Activated T-helper 1 cell treated with anti-CD3 and anti-CD28 coated beads, Interleukin-12 subunit alpha, Interleukin-12 subunit beta, Interleukin-2, Interleukin-4 antibody, amounts not matched to agents 30 ng/mL and 10 ng/mL and 1 ng/mL, durations not matched to agents 14 hours and 24 hours and 36 hours (primary cell): ENCODE measurements at regions not wholly inside any gene's neighbourhood (a gene's known extent, or its start where the extent isn't known, plus 50 kb on each side); places are given as distances from the start of the nearest gene placed in this dataset.

Source experiments
- DNase-seq: peaks from one replicate; pipeline ENCODE4 v3.0.0; 2021; ENCODE audit warnings: low spot score
- H3K27ac Mint-ChIP-seq: one replicate; pipeline ENCODE4 v1.8.0; 2021; ENCODE audit warnings: mild to moderate bottlenecking, mixed read lengths
- H3K27me3 Mint-ChIP-seq: one replicate; pipeline ENCODE4 v1.8.0; 2022; ENCODE audit warnings: mild to moderate bottlenecking, moderate library complexity, mixed read lengths; ENCODE audit not compliant: insufficient read depth
- H3K36me3 Mint-ChIP-seq: one replicate; pipeline ENCODE4 v1.8.0; 2021; ENCODE audit warnings: low read depth, mixed read lengths
- H3K4me1 Mint-ChIP-seq: one replicate; pipeline ENCODE4 v1.8.0; 2021; ENCODE audit warnings: low read depth, mixed read lengths
- H3K4me3 Mint-ChIP-seq: one replicate; pipeline ENCODE4 v1.8.0; 2021; ENCODE audit warnings: mild to moderate bottlenecking, moderate library complexity, mixed read lengths
- H3K9me3 Mint-ChIP-seq: one replicate; pipeline ENCODE4 v1.8.0; 2021; ENCODE audit warnings: mixed read lengths
- intact Hi-C: fragments of 100-400 bp; cut with micrococcal nuclease; formaldehyde crosslinking; loops from one replicate; pipeline ENCODE4 v1.15.1; 2024

- DNase-seq, result no peak
- intact Hi-C loops, result no loop called here
- no peak overlapping the region for H3K4me3 Mint-ChIP-seq
- no peaks in the 10 kb centered on the region for H3K36me3 Mint-ChIP-seq
- peaks cover 17% of the 10 kb centered on the region for H3K9me3 Mint-ChIP-seq
- H3K27ac Mint-ChIP-seq, result no peak overlapping the region
- H3K4me1 Mint-ChIP-seq, result no peaks in the 10 kb centered on the region
- no peaks in the 10 kb centered on the region for H3K27me3 Mint-ChIP-seq
Observed at GRCh38 chr4:42729505-42730237, 72.8 kb upstream of the ATP8A1 start.

- H3K27ac Mint-ChIP-seq, result no peak overlapping the region
- no peaks in the 10 kb centered on the region for H3K36me3 Mint-ChIP-seq
- no peaks in the 10 kb centered on the region for H3K27me3 Mint-ChIP-seq
- no peak for DNase-seq
- intact Hi-C loops, result no loop called here
- peaks cover 12% of the 10 kb centered on the region for H3K9me3 Mint-ChIP-seq
- no peak overlapping the region for H3K4me3 Mint-ChIP-seq
- no peaks in the 10 kb centered on the region for H3K4me1 Mint-ChIP-seq
Observed at GRCh38 chr4:42724451-42724850, 67.5 kb upstream of the ATP8A1 start.

- Mint-ChIP-seq H3K9me3 (no peaks in the 10 kb centered on the region), H3K27me3 (no peaks in the 10 kb centered on the region), H3K4me3 (no peak overlapping the region), H3K27ac (no peak overlapping the region), H3K36me3 (no peaks in the 10 kb centered on the region), H3K4me1 (no peaks in the 10 kb centered on the region)
- no peak for DNase-seq
- intact Hi-C loops, result no loop called here
Observed at GRCh38 chr4:42720533-42720932, 63.6 kb upstream of the ATP8A1 start.

GRCh38 chr4:42719257-42719656 is 62.4 kb upstream of the ATP8A1 start:
- H3K4me1 Mint-ChIP-seq, result no peaks in the 10 kb centered on the region
- H3K36me3 Mint-ChIP-seq, result no peaks in the 10 kb centered on the region
- H3K27ac Mint-ChIP-seq, result no peak overlapping the region
- no peaks in the 10 kb centered on the region for H3K27me3 Mint-ChIP-seq
- H3K4me3 Mint-ChIP-seq, result no peak overlapping the region
- intact Hi-C loops, result no loop called here
- H3K9me3 Mint-ChIP-seq, result no peaks in the 10 kb centered on the region
- DNase-seq, result no peak

- intact Hi-C loops, result no loop called here
- no peak for DNase-seq
- Mint-ChIP-seq H3K36me3 (no peaks in the 10 kb centered on the region), H3K27ac (no peak overlapping the region), H3K27me3 (no peaks in the 10 kb centered on the region), H3K4me1 (no peaks in the 10 kb centered on the region), H3K4me3 (no peak overlapping the region), H3K9me3 (no peaks in the 10 kb centered on the region)
Observed at GRCh38 chr4:42718336-42718735, 61.4 kb upstream of the ATP8A1 start.

GRCh38 chr4:42716996-42717395 is 60.1 kb upstream of the ATP8A1 start:
- no peaks in the 10 kb centered on the region for H3K4me1 Mint-ChIP-seq
- intact Hi-C loops, result no loop called here
- no peaks in the 10 kb centered on the region for H3K27me3 Mint-ChIP-seq
- DNase-seq, result no peak
- no peak overlapping the region for H3K4me3 Mint-ChIP-seq
- no peaks in the 10 kb centered on the region for H3K9me3 Mint-ChIP-seq
- no peak overlapping the region for H3K27ac Mint-ChIP-seq
- H3K36me3 Mint-ChIP-seq, result no peaks in the 10 kb centered on the region

GRCh38 chr4:42715807-42716482 is 59.0 kb upstream of the ATP8A1 start:
- Mint-ChIP-seq H3K36me3 (no peaks in the 10 kb centered on the region), H3K9me3 (no peaks in the 10 kb centered on the region), H3K27ac (no peak overlapping the region), H3K4me3 (no peak overlapping the region), H3K4me1 (no peaks in the 10 kb centered on the region), H3K27me3 (no peaks in the 10 kb centered on the region)
- no peak for DNase-seq
- intact Hi-C loops, result no loop called here

- H3K36me3 Mint-ChIP-seq, result no peaks in the 10 kb centered on the region
- no peaks in the 10 kb centered on the region for H3K9me3 Mint-ChIP-seq
- no peak overlapping the region for H3K4me3 Mint-ChIP-seq
- no peak for DNase-seq
- H3K27me3 Mint-ChIP-seq, result peaks cover under 1% of the 10 kb centered on the region
- H3K27ac Mint-ChIP-seq, result no peak overlapping the region
- H3K4me1 Mint-ChIP-seq, result no peaks in the 10 kb centered on the region
- intact Hi-C loops, result no loop called here
Observed at GRCh38 chr4:42713391-42713790, 56.5 kb upstream of the ATP8A1 start.

- Mint-ChIP-seq H3K27ac (no peak overlapping the region), H3K9me3 (no peaks in the 10 kb centered on the region), H3K4me3 (no peak overlapping the region), H3K4me1 (no peaks in the 10 kb centered on the region), H3K27me3 (peaks cover 1% of the 10 kb centered on the region), H3K36me3 (no peaks in the 10 kb centered on the region)
- intact Hi-C loops, result no loop called here
- no peak for DNase-seq
Observed at GRCh38 chr4:42712854-42713253, 55.9 kb upstream of the ATP8A1 start.

GRCh38 chr4:42711496-42711895 is 54.6 kb upstream of the ATP8A1 start:
- intact Hi-C loops, result no loop called here
- H3K4me1 Mint-ChIP-seq, result no peaks in the 10 kb centered on the region
- peaks cover 6% of the 10 kb centered on the region for H3K27me3 Mint-ChIP-seq
- DNase-seq, result no peak
- no peak overlapping the region for H3K27ac Mint-ChIP-seq
- no peak overlapping the region for H3K4me3 Mint-ChIP-seq
- H3K36me3 Mint-ChIP-seq, result no peaks in the 10 kb centered on the region
- no peaks in the 10 kb centered on the region for H3K9me3 Mint-ChIP-seq

- Mint-ChIP-seq H3K36me3 (no peaks in the 10 kb centered on the region), H3K27me3 (peaks cover 6% of the 10 kb centered on the region), H3K4me3 (no peak overlapping the region), H3K9me3 (no peaks in the 10 kb centered on the region), H3K27ac (no peak overlapping the region), H3K4me1 (no peaks in the 10 kb centered on the region)
- intact Hi-C loops, result no loop called here
- DNase-seq, result no peak
Observed at GRCh38 chr4:42710761-42711160, 53.9 kb upstream of the ATP8A1 start.

- no peaks in the 10 kb centered on the region for H3K4me1 Mint-ChIP-seq
- no peak overlapping the region for H3K27ac Mint-ChIP-seq
- no peak overlapping the region for H3K4me3 Mint-ChIP-seq
- H3K9me3 Mint-ChIP-seq, result no peaks in the 10 kb centered on the region
- DNase-seq, result no peak
- H3K36me3 Mint-ChIP-seq, result no peaks in the 10 kb centered on the region
- intact Hi-C loops, result no loop called here
- peaks cover 6% of the 10 kb centered on the region for H3K27me3 Mint-ChIP-seq
Observed at GRCh38 chr4:42710329-42710728, 53.4 kb upstream of the ATP8A1 start.

- Mint-ChIP-seq H3K27ac (no peak overlapping the region), H3K36me3 (no peaks in the 10 kb centered on the region), H3K9me3 (no peaks in the 10 kb centered on the region), H3K27me3 (peaks cover 6% of the 10 kb centered on the region), H3K4me1 (no peaks in the 10 kb centered on the region), H3K4me3 (no peak overlapping the region)
- DNase-seq, result no peak
- intact Hi-C loops, result no loop called here
Observed at GRCh38 chr4:42709392-42710065, 52.6 kb upstream of the ATP8A1 start.
